GM12878 (cell line): ENCODE measurements at regions not wholly inside any gene's neighbourhood (a gene's known extent, or its start where the extent isn't known, plus 50 kb on each side); places are given as distances from the start of the nearest gene placed in this dataset.

ENCODE experiments used
- ATAC-seq: fragments of 200-7000 bp; cut with Tn5 transposase; 3 replicates; pipeline ENCODE4 v1.9.1; 2020; ENCODE audit warnings: mild to moderate bottlenecking, moderate library complexity
- BruUV-seq: library from RNA; stranded (reverse); fragments of 400-500 nt; replicated peaks from 2 replicates; lab custom pipeline; 2021; lab: Mats Ljungman, UMichigan
- CTCF ChIA-PET: fragments of 300-600 bp; sonication (Branson Sonifier 250); formaldehyde crosslinking; extraction: SDS; loops from one replicate; lab custom pipeline; 2021; ENCODE audit warnings: inconsistent platforms; lab: Yijun Ruan, JAX
- POLR2A ChIA-PET: fragments of 350-600 bp; formaldehyde crosslinking; extraction: SDS; loops from one replicate; lab custom pipeline; 2021; ENCODE audit warnings: inconsistent platforms; lab: Charles Lee
- RAD21 ChIA-PET: fragments of 300-600 bp; sonication (Branson Sonifier 250); formaldehyde crosslinking; loops from one replicate; lab custom pipeline; 2023; ENCODE audit warnings: antibody characterized with exemption; ENCODE audit not compliant: unreplicated experiment; lab: Charles Lee
- SMC1A ChIA-PET: fragments of 300-600 bp; sonication (Branson Sonifier 250); formaldehyde crosslinking; loops from one replicate; lab custom pipeline; 2023; ENCODE audit not compliant: unreplicated experiment, uncharacterized antibody; lab: Charles Lee
- DNase-seq: peaks from one replicate; pipeline ENCODE4 v3.0.0-alpha.2; 2011; ENCODE audit warnings: low read depth, low spot score
- FAIRE-seq: peaks from 3 replicates; lab custom pipeline; 2011; peaks lifted over from hg19 to GRCh38; lab: Jason Lieb, UNC
- H2AFZ ChIP-seq: 2 replicates; pipeline ENCODE4 v1.6.0; 2011; ENCODE audit warnings: low read depth, low read length, control low read depth; ENCODE audit not compliant: control insufficient read depth
- H3K27ac ChIP-seq: 2 replicates; pipeline ENCODE4 v1.5.1; 2011; ENCODE audit warnings: control low read depth; ENCODE audit not compliant: control insufficient read depth, insufficient read depth
- H3K27me3 ChIP-seq, 2 experiments: replicated peaks in 1 of 2; 2 replicates each; pipeline versions ENCODE4 v1.6.0 to v1.6.1; 2011; ENCODE audit warnings: low read length in 1 of 2; ENCODE audit not compliant: control insufficient read depth in 2 of 2, insufficient read depth in 2 of 2
- H3K36me3 ChIP-seq, 2 experiments: 2 replicates each; pipeline ENCODE4 v1.5.1; 2011; ENCODE audit warnings: low read length in 1 of 2; ENCODE audit not compliant: control insufficient read depth in 2 of 2, insufficient read depth in 2 of 2
- H3K4me1 ChIP-seq: 2 replicates; pipeline ENCODE4 v1.6.1; 2011; ENCODE audit warnings: mild to moderate bottlenecking, low read length, moderate library complexity, mixed read lengths; ENCODE audit not compliant: control insufficient read depth, insufficient read depth
- H3K4me2 ChIP-seq: 2 replicates; pipeline ENCODE4 v1.6.0; 2011; ENCODE audit warnings: control low read depth; ENCODE audit not compliant: control insufficient read depth, insufficient read depth
- H3K4me3 ChIP-seq: fragments of 200-600 bp; sonication (generic); 2 replicates; pipeline ENCODE4 v1.5.1; 2016
- H3K79me2 ChIP-seq: 2 replicates; pipeline ENCODE4 v1.6.0; 2011; ENCODE audit warnings: low read length; ENCODE audit not compliant: control insufficient read depth, insufficient read depth
- H3K9ac ChIP-seq: 2 replicates; pipeline ENCODE4 v1.8.0; 2011; ENCODE audit warnings: low read length, control low read depth, mixed read lengths; ENCODE audit not compliant: control insufficient read depth, insufficient read depth
- H3K9me3 ChIP-seq: replicated peaks from 3 replicates; pipeline ENCODE4 v1.5.1; 2011; ENCODE audit warnings: mild to moderate bottlenecking, low read length; ENCODE audit not compliant: control insufficient read depth, insufficient read depth
- H4K20me1 ChIP-seq: 2 replicates; pipeline ENCODE4 v1.6.0; 2011; ENCODE audit not compliant: control insufficient read depth, insufficient read depth
- MEF2B ChIP-seq: fragments of 450-650 bp; IDR thresholded peaks from 2 replicates; pipeline ENCODE4 v1.6.1; 2018; ENCODE audit warnings: mild to moderate bottlenecking, moderate library complexity; ENCODE audit not compliant: partially characterized antibody, poor library complexity, severe bottlenecking
- MTA3 ChIP-seq: IDR thresholded peaks from 2 replicates; pipeline ENCODE4 v1.6.1; 2012; ENCODE audit warnings: low read length, inconsistent platforms, borderline replicate concordance
- SPI1 ChIP-seq: IDR thresholded peaks from 2 replicates; pipeline ENCODE4 v1.6.1; 2011; ENCODE audit warnings: low read depth, mild to moderate bottlenecking, low read length, moderate library complexity, borderline replicate concordance; ENCODE audit not compliant: insufficient read depth
- whole genome bisulfite sequencing: methylation state at CpG from one replicate; pipeline ENCODE4 v1.1.6; 2016; ENCODE audit warnings: low lambda C conversion rate; ENCODE audit not compliant: insufficient replicate concordance, insufficient coverage; ENCODE audit errors: missing lambda C conversion rate; 5-methylcytosine and 5-hydroxymethylcytosine counted together
- in situ Hi-C: fragments of 300-500 bp; cut with MboI; formaldehyde crosslinking; loops from 9 replicates; pipeline ENCODE4 v1.14.3; 2018; ENCODE audit warnings: mixed read lengths
- intact Hi-C: fragments of 100-400 bp; cut with micrococcal nuclease; formaldehyde crosslinking; loops from one replicate; pipeline ENCODE4 v1.14.2; 2022; ENCODE audit not compliant: unreplicated experiment
- TF ChIP-seq, protein P1 (sequence below): fragments of 450-650 bp; formaldehyde crosslinking; IDR thresholded peaks from 2 replicates; pipeline ENCODE4 v1.4.0; 2020; ENCODE audit warnings: mild to moderate bottlenecking, moderate library complexity

GRCh38 chr4:187258651-187259401, 535.2 kb upstream of the FAT1 start:
- DNase-seq (no peak), FAIRE-seq (no peak), ATAC-seq (no peak)
- Histone ChIP-seq H3K4me2 (no peak overlapping the region), H4K20me1 (no peaks in the 10 kb centered on the region), H3K36me3 (no peaks in the 10 kb centered on the region), H3K4me3 (no peak overlapping the region), H3K79me2 (no peaks in the 10 kb centered on the region), H3K27me3 (no peaks in the 10 kb centered on the region), H3K4me1 (no peaks in the 10 kb centered on the region), H3K9me3 (no peaks in the 10 kb centered on the region), H3K27ac (no peak overlapping the region), H3K9ac (no peak overlapping the region), H2AFZ (no peak overlapping the region)
- BruUV-seq, result no TSS peak
- no peak for TF ChIP-seq MEF2B
- no peak for TF ChIP-seq SPI1
- TF ChIP-seq, protein P1, sequence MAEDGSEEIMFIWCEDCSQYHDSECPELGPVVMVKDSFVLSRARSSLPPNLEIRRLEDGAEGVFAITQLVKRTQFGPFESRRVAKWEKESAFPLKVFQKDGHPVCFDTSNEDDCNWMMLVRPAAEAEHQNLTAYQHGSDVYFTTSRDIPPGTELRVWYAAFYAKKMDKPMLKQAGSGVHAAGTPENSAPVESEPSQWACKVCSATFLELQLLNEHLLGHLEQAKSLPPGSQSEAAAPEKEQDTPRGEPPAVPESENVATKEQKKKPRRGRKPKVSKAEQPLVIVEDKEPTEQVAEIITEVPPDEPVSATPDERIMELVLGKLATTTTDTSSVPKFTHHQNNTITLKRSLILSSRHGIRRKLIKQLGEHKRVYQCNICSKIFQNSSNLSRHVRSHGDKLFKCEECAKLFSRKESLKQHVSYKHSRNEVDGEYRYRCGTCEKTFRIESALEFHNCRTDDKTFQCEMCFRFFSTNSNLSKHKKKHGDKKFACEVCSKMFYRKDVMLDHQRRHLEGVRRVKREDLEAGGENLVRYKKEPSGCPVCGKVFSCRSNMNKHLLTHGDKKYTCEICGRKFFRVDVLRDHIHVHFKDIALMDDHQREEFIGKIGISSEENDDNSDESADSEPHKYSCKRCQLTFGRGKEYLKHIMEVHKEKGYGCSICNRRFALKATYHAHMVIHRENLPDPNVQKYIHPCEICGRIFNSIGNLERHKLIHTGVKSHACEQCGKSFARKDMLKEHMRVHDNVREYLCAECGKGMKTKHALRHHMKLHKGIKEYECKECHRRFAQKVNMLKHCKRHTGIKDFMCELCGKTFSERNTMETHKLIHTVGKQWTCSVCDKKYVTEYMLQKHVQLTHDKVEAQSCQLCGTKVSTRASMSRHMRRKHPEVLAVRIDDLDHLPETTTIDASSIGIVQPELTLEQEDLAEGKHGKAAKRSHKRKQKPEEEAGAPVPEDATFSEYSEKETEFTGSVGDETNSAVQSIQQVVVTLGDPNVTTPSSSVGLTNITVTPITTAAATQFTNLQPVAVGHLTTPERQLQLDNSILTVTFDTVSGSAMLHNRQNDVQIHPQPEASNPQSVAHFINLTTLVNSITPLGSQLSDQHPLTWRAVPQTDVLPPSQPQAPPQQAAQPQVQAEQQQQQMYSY (CRISPR knock-in tag), result no peak
- TF ChIP-seq MTA3, result no peak
- WGBS, result 20% methylated on average over 7 of the region's 7 CpGs
- intact Hi-C loops (no loop called here), in situ Hi-C loops (no loop called here)
- SMC1A ChIA-PET, result no interaction called here
- RAD21 ChIA-PET, result no interaction called here
- CTCF ChIA-PET, result no interaction called here
- POLR2A ChIA-PET, result no interaction called here
